ENCODE measurements at regions not wholly inside any gene's neighbourhood (a gene's known extent, or its start where the extent isn't known, plus 50 kb on each side); places are given as distances from the start of the nearest gene placed in this dataset.
A peak's percentile ranks its signal among the peaks of the same experiment; 100 is the strongest.
"Not testable (repeated sequence)": the region's sequence is repeated elsewhere in the genome, so short reads cannot be mapped to it uniquely, and the experiment has no call there.

DNA sequence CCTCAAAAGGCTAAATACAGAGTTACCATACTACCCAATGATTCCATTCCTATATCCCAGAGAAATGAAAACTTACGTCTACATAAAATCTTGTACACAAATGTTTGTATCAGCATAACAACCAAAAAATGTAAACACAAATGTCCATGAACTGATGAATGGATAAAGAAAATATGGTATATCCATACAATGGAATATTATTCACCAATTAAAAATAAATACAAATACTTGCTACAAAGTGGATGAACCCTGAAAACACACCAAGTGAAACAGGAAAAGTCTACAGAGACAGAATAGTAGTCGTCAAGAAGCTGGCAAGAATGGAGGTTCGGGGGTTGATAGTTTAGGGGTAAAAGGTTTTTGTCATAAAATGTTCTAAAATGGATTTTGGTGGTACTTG is 54.0 kb upstream of the ANKRD28 start:
- no peak for DNase-seq

DNA sequence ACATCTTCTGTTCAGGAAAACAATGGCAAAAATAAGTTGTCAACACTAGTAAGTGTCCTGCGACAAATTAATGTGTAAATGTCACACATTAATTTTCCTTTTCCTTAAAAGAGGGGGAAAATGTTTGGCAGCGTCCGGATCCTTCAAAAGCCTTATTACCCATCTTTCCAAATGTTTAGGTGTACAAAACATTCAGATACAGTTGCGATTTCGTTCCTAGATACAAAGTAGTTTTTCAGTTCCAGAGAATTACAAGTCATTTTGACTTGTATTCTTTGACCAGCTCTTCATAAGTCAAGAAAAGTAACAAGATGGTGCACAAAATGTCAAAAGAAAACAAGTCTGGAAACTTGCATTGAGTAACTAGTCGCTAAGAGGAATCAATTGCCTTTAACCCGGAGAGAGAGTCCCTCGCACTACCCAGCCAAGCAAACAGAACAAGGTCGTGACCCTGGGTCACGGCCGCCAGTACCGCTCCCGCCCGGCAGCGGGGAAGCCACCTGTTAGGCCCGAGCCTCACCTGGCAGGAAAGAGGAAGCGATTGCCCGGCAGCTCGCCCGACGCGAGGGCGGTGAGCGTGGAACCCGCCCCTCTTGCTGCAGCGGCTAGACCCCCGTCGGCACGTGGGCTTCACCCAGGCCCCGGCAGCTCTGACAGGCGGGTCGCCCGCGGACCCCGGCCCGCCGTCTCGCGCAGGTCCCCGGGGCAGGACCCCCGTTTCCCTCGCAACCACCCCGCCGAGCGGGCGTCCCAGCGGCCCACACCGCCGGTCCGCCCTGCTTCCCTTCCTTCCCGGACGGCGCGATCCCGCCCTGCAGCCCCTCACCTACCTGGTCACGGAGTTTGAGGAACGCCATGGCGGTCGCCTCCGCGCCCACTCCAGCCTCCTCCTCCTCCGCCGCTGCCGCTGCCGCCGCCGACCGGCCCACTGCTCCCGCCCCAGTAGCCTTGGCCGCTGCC is 61.0 kb upstream of the ANKRD28 start:
- DNase-seq = peak; percentile 22 to 34

- peak; percentile 70 to 79 for DNase-seq
These were observed 61.8 kb upstream of the ANKRD28 start for GRCh38 chr3:15859507-15860013.

GRCh38 chr3:15860014-15860934 is 62.5 kb upstream of the ANKRD28 start:
- peak; percentile 53 to 63 for DNase-seq

- no peak for DNase-seq
These were observed 63.4 kb upstream of the ANKRD28 start for GRCh38 chr3:15861163-15861562.

GRCh38 chr3:15872807-15873206 is 75.0 kb upstream of the ANKRD28 start:
- no peak for DNase-seq

GRCh38 chr3:15873415-15873814 is 75.6 kb upstream of the ANKRD28 start:
- DNase-seq = no peak

DNA sequence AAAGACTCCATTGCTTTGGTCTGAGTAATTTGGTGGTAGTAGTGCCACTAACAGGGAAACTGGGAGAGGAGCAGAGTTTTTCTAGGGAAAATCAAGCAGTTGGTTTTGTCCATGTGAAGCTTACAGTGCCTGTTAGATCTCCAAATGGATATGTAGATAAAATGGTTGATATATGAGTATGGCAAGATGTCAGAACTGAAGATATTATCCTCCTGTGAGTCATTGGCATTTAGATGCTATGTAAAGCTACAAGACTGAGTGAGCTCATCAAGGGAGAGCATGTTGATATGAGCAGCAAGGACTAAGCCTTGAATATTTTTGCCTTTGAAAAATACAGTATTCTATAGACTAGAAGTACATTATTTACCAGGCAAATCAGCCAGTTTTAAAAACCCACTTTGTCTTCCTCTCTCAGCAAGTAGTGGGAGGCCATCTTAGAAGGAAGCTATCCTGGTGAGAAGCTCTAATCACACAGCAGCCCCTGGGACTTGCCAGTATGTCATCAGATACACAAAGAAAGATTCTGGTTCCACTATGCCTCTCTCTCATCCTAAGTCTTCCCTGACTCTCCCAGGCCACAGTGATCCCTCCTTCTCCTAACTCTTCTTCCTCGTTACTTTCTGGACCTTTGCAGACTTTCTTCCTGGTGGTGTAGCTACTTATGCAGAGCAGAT is 77.4 kb upstream of the ANKRD28 start:
- DNase-seq = no peak

DNA sequence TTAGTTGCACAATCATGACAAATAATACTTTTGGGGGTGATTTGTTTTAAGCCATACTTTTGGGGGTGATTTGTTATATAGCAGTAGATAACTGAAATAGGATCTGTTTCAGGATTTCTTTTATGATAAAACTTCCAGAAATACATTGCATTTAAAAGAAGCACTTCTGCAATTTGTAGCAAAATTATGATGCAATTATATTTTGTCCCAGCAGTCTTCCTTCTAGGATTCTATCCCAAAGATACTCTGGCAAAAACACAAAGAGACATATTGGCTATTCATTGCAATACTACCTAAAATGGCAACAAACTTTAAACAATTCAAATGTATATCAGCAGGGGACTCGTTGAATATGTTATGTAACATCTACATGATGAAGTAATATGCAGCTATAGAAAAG is 78.9 kb upstream of the ANKRD28 start:
- no peak for DNase-seq

- no peak for DNase-seq
These were observed 80.0 kb upstream of the ANKRD28 start for GRCh38 chr3:15877813-15878212.

GRCh38 chr3:15879787-15880186 is 82.0 kb upstream of the ANKRD28 start:
- DNase-seq = not testable (repeated sequence)

- DNase-seq = no peak
These were observed 84.8 kb upstream of the ANKRD28 start for GRCh38 chr3:15882577-15882976.

- DNase-seq = no peak
These were observed 86.4 kb upstream of the ANKRD28 start for GRCh38 chr3:15884132-15884531.

- no peak for DNase-seq
These were observed 88.7 kb upstream of the ANKRD28 start for GRCh38 chr3:15886521-15886920.

- no peak for DNase-seq
These were observed 89.5 kb upstream of the ANKRD28 start for GRCh38 chr3:15887261-15887660.

DNA sequence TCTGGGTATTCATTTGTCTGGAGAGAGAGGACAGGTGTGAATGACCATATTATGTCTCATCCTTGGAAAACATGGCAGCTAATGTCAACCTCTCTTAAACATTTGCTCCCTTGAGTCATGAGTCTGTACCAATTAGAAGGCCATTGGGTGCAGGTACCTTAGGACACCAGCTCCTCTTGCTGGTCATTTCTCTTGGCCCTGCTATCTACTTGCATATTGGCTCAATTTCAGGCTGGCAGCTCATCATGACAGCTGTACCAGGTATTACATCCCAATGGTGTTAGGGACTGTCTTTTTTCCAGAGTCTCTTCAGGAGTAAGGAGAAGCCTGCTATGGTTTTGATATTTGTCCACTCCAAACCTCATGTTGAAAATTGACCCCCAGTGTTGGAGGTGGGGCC is 92.2 kb upstream of the ANKRD28 start:
- DNase-seq = no peak

DNA sequence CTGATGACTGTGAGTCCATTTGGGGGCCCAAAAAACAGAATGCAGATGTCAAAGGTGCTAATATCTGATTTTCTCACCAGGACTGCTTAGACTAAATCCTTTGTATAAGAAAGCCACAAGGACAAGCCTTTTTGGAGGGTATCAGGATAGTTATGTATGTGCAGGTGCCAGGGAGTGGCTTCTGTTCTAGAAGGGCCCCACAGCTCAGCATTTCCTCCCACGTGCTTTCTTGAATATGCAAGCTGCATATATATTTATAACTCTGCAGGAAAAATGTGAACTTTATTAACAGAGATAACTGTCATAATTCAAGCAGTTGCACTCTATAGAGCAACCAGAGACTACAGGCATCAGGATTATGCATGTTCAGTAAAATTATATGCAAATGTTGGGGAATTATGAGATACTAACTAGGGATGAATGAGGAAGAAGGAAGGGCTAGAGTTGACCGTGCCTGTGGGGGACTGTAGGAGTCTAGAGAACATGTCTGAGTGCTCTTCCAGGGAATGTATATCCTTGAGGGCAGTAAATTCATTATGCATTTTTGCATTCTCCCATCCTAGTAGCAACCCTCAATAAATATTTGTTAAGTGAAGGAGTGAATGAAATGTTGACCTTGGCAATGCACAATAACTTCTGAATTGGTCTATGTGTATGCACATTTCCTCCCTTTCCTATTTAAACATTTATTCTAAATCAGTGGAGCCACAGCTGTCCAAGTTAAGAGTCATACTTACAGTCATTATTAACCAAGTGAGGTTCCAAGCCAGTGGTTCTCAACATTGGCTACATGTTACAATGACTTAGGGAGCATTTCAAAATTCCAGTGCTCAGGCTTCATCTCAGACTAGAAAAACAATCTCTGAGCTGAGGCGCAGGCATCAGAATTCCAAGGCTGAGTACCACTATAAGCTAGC is 94.8 kb upstream of the ANKRD28 start:
- no peak for DNase-seq

DNA sequence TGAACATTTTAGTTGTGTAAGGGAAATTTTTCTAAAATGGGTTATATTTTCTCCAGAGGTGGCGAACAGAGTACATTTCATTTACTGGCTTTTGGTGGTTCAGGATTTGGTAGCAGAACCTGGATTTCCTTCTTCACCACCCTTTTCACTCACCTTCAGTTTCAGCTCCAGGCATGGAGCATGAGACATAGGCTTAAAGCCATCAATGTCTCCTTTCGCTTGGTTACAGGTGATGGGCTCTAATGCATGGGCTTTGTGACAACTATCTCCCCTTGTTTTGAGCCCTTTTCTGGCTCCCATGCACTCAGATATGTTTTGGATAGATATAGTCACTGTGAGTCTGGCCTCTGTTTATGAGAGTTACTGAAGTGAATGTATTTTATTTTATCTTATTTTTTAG is 96.6 kb upstream of the ANKRD28 start:
- DNase-seq = no peak

DNA sequence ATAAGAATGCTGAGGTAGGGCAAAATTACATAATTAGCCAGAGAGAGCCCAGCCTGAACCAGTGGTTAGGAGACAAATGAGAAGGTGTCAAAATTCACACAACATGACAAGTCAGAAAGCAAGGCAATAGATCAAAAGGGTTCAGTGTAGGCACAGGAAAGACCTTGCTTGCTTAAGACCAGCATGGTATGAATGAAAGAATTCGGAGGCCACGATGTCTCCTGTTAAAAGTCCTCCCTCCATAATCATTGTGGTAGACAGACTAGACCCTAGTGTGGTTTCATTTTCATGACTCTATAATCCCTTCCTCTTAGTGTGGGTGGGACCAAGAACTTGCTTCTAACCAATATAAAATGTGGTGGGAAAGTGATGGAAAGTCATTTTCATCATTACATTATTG is 98.7 kb upstream of the ANKRD28 start:
- DNase-seq = no peak

DNA sequence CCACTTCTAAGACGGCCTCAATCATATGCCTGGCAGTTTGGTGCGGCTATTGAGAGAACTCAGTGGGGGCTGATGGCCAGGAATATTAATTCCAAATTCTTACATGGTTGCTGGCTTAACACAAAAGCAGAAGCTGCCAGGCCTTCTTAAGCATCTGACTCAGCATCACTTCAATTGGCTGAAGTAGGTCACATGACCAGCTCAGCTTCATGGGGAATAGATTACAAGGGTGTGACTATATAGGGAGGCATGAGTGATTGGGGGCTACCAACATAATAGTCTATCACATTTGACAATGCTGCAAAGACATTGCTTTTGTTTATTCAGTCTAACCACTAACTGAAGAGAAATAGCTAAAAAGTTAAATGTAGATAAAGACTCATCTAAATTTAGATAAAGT is 101.6 kb upstream of the ANKRD28 start:
- peak; percentile 29 for DNase-seq

GRCh38 chr3:15903164-15903563 is 105.4 kb upstream of the ANKRD28 start:
- DNase-seq = no peak
